ENCODE measurements at regions not wholly inside any gene's neighbourhood (a gene's known extent, or its start where the extent isn't known, plus 50 kb on each side); places are given as distances from the start of the nearest gene placed in this dataset.

GRCh38 chr7:15989194-15989593, 302.7 kb upstream of the MEOX2 start:
- H3K9me3 ChIP-seq (ENCODE audit: control insufficient read depth, low read length), result no peaks in the 10 kb centered on the region
- DNase-seq (no peak), ATAC-seq (no peak)
- WGBS, result 92% methylated on average over 5 of the region's 5 CpGs
- H3K27me3 ChIP-seq (ENCODE audit: control insufficient read depth, insufficient read depth), result no peaks in the 10 kb centered on the region
- H3K4me3 ChIP-seq (ENCODE audit: low read length), result no peak overlapping the region
- intact Hi-C loops (cut with DNase I), result no loop called here
- H3K27ac ChIP-seq (ENCODE audit: low read length), result no peak overlapping the region
- no peaks in the 10 kb centered on the region for H3K4me1 ChIP-seq (ENCODE audit: control insufficient read depth, insufficient read depth, low read length)

GRCh38 chr7:15985587-15986384, 299.3 kb upstream of the MEOX2 start:
- 66% methylated on average over 2 of the region's 2 CpGs for whole genome bisulfite sequencing
- intact Hi-C loops (cut with DNase I), result no loop called here
- H3K4me3 ChIP-seq (ENCODE audit: low read length), result no peak overlapping the region
- no peak overlapping the region for H3K27ac ChIP-seq (ENCODE audit: low read length)
- no peaks in the 10 kb centered on the region for H3K4me1 ChIP-seq (ENCODE audit: control insufficient read depth, insufficient read depth, low read length)
- H3K27me3 ChIP-seq (ENCODE audit: control insufficient read depth, insufficient read depth), result no peaks in the 10 kb centered on the region
- DNase-seq (no peak), ATAC-seq (no peak)
- H3K9me3 ChIP-seq (ENCODE audit: control insufficient read depth, low read length), result no peaks in the 10 kb centered on the region

- intact Hi-C loops (cut with DNase I), result no loop called here
- Histone ChIP-seq H3K27me3 (ENCODE audit: control insufficient read depth, insufficient read depth) (no peaks in the 10 kb centered on the region), H3K9me3 (ENCODE audit: control insufficient read depth, low read length) (no peaks in the 10 kb centered on the region), H3K4me1 (ENCODE audit: control insufficient read depth, insufficient read depth, low read length) (no peaks in the 10 kb centered on the region), H3K4me3 (ENCODE audit: low read length) (no peak overlapping the region), H3K27ac (ENCODE audit: low read length) (no peak overlapping the region)
- no peak for DNase-seq
- 84% methylated on average over 3 of the region's 3 CpGs for WGBS
- no peak for ATAC-seq
Observed at GRCh38 chr7:15977663-15978062, 291.2 kb upstream of the MEOX2 start.

- ATAC-seq (peak; percentile 29 to 74), DNase-seq (peak in 2 of 3 donors; percentile 14 to 19)
- Histone ChIP-seq H3K4me1 (ENCODE audit: control insufficient read depth, insufficient read depth, low read length) (no peaks in the 10 kb centered on the region), H3K4me3 (ENCODE audit: low read length) (no peak overlapping the region), H3K27me3 (ENCODE audit: control insufficient read depth, insufficient read depth) (no peaks in the 10 kb centered on the region), H3K9me3 (ENCODE audit: control insufficient read depth, low read length) (no peaks in the 10 kb centered on the region), H3K27ac (ENCODE audit: low read length) (no peak overlapping the region)
- WGBS, result 26% methylated on average over 3 of the region's 3 CpGs
- intact Hi-C loops (cut with DNase I), result no loop called here
Observed at GRCh38 chr7:15972862-15973275, 286.4 kb upstream of the MEOX2 start.

- H3K4me1 ChIP-seq (ENCODE audit: control insufficient read depth, insufficient read depth, low read length), result no peaks in the 10 kb centered on the region
- DNase-seq, result no peak
- H3K27ac ChIP-seq (ENCODE audit: low read length), result no peak overlapping the region
- no peaks in the 10 kb centered on the region for H3K9me3 ChIP-seq (ENCODE audit: control insufficient read depth, low read length)
- 74% methylated on average over 3 of the region's 3 CpGs for WGBS
- H3K4me3 ChIP-seq (ENCODE audit: low read length), result no peak overlapping the region
- ATAC-seq, result no peak
- intact Hi-C loops (cut with DNase I), result no loop called here
- no peaks in the 10 kb centered on the region for H3K27me3 ChIP-seq (ENCODE audit: control insufficient read depth, insufficient read depth)
Observed at GRCh38 chr7:15967551-15967950, 281.1 kb upstream of the MEOX2 start.

GRCh38 chr7:15967121-15967520, 280.6 kb upstream of the MEOX2 start:
- H3K9me3 ChIP-seq (ENCODE audit: control insufficient read depth, low read length), result no peaks in the 10 kb centered on the region
- ATAC-seq (no peak), DNase-seq (no peak)
- no peak overlapping the region for H3K4me3 ChIP-seq (ENCODE audit: low read length)
- intact Hi-C loops (cut with DNase I), result no loop called here
- no peaks in the 10 kb centered on the region for H3K27me3 ChIP-seq (ENCODE audit: control insufficient read depth, insufficient read depth)
- H3K4me1 ChIP-seq (ENCODE audit: control insufficient read depth, insufficient read depth, low read length), result no peaks in the 10 kb centered on the region
- 73% methylated on average over 2 of the region's 2 CpGs for WGBS
- H3K27ac ChIP-seq (ENCODE audit: low read length), result no peak overlapping the region

- H3K27me3 ChIP-seq (ENCODE audit: control insufficient read depth, insufficient read depth), result no peaks in the 10 kb centered on the region
- 67% methylated on average over 3 of the region's 3 CpGs for WGBS
- DNase-seq, result no peak
- no peaks in the 10 kb centered on the region for H3K9me3 ChIP-seq (ENCODE audit: control insufficient read depth, low read length)
- no peaks in the 10 kb centered on the region for H3K4me1 ChIP-seq (ENCODE audit: control insufficient read depth, insufficient read depth, low read length)
- no peak overlapping the region for H3K4me3 ChIP-seq (ENCODE audit: low read length)
- no peak for ATAC-seq
- intact Hi-C loops (cut with DNase I), result no loop called here
- no peak overlapping the region for H3K27ac ChIP-seq (ENCODE audit: low read length)
Observed at GRCh38 chr7:15963206-15963605, 276.7 kb upstream of the MEOX2 start.

GRCh38 chr7:15954671-15955354, 268.3 kb upstream of the MEOX2 start:
- intact Hi-C loops (cut with DNase I), result loop anchor here in 1 of 4 donors (2.0 kb wide), 1 partner anchor 78 kb away; no protein-coding TSS in a partner anchor
- 78% methylated on average over 2 of the region's 2 CpGs for WGBS

GRCh38 chr7:15950299-15950698, 263.8 kb upstream of the MEOX2 start:
- 91% methylated on average over 3 of the region's 3 CpGs for WGBS
- H3K4me1 ChIP-seq (ENCODE audit: control insufficient read depth, insufficient read depth, low read length), result no peaks in the 10 kb centered on the region
- no peaks in the 10 kb centered on the region for H3K9me3 ChIP-seq (ENCODE audit: control insufficient read depth, low read length)
- intact Hi-C loops (cut with DNase I), result no loop called here
- H3K27ac ChIP-seq (ENCODE audit: low read length), result no peak overlapping the region
- ATAC-seq (no peak), DNase-seq (no peak)
- H3K4me3 ChIP-seq (ENCODE audit: low read length), result no peak overlapping the region
- no peaks in the 10 kb centered on the region for H3K27me3 ChIP-seq (ENCODE audit: control insufficient read depth, insufficient read depth)

More at GRCh38 chr7:15954671-15955354, 268.3 kb upstream of the MEOX2 start:
- Histone ChIP-seq H3K4me3 (ENCODE audit: low read length) (no peak overlapping the region), H3K27me3 (ENCODE audit: control insufficient read depth, insufficient read depth) (no peaks in the 10 kb centered on the region), H3K27ac (ENCODE audit: low read length) (no peak overlapping the region), H3K9me3 (ENCODE audit: control insufficient read depth, low read length) (no peaks in the 10 kb centered on the region), H3K4me1 (ENCODE audit: control insufficient read depth, insufficient read depth, low read length) (no peaks in the 10 kb centered on the region)
- ATAC-seq, result peak in 1 of 2 donors; percentile 74
- no peak for DNase-seq

GRCh38 chr7:15947754-15948153, 261.3 kb upstream of the MEOX2 start:
- DNase-seq (no peak), ATAC-seq (no peak)
- 56% methylated on average over 2 of the region's 2 CpGs for WGBS
- Histone ChIP-seq H3K27ac (ENCODE audit: low read length) (no peak overlapping the region), H3K9me3 (ENCODE audit: control insufficient read depth, low read length) (no peaks in the 10 kb centered on the region), H3K4me3 (ENCODE audit: low read length) (no peak overlapping the region), H3K27me3 (ENCODE audit: control insufficient read depth, insufficient read depth) (no peaks in the 10 kb centered on the region), H3K4me1 (ENCODE audit: control insufficient read depth, insufficient read depth, low read length) (no peaks in the 10 kb centered on the region)
- intact Hi-C loops (cut with DNase I), result no loop called here

GRCh38 chr7:15938115-15938514, 251.6 kb upstream of the MEOX2 start:
- Histone ChIP-seq H3K27ac (ENCODE audit: low read length) (no peak overlapping the region), H3K4me1 (ENCODE audit: control insufficient read depth, insufficient read depth, low read length) (no peaks in the 10 kb centered on the region), H3K9me3 (ENCODE audit: control insufficient read depth, low read length) (no peaks in the 10 kb centered on the region), H3K27me3 (ENCODE audit: control insufficient read depth, insufficient read depth) (no peaks in the 10 kb centered on the region), H3K4me3 (ENCODE audit: low read length) (no peak overlapping the region)
- intact Hi-C loops (cut with DNase I), result no loop called here
- DNase-seq (no peak), ATAC-seq (no peak)

Data from right cardiac atrium (tissue), 5 donors.